ENCODE measurements at regions not wholly inside any gene's neighbourhood (a gene's known extent, or its start where the extent isn't known, plus 50 kb on each side); places are given as distances from the start of the nearest gene placed in this dataset.
"Not testable (repeated sequence)": the region's sequence is repeated elsewhere in the genome, so short reads cannot be mapped to it uniquely, and the experiment has no call there.

GRCh38 chr10:55519264-55519663 lies 718.2 kb upstream of the PCDH15 start:
- FAIRE-seq (no peak), DNase-seq (ENCODE audit: low spot score) (no peak)

DNA sequence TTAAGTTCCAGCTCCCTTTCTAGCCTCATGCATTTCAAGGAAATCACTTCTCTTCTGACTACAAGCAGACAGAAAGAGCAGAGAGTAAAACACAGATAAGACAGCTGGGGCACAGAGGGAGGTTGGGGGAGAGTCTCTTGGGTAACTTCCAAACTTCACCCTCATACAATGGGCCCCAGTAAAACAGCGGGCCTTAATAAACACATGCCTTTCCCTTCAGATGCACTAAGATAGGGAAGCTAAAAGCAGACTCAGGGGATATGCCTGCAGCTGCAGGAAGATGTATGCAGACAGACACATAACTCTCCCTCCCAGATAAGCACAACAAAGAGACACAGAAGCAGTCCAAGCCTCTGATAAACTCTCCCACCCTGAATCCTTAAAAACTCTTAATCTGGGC lies 717.4 kb upstream of the PCDH15 start:
- not testable (repeated sequence) for FAIRE-seq; DNase-seq (ENCODE audit: low spot score)

DNA sequence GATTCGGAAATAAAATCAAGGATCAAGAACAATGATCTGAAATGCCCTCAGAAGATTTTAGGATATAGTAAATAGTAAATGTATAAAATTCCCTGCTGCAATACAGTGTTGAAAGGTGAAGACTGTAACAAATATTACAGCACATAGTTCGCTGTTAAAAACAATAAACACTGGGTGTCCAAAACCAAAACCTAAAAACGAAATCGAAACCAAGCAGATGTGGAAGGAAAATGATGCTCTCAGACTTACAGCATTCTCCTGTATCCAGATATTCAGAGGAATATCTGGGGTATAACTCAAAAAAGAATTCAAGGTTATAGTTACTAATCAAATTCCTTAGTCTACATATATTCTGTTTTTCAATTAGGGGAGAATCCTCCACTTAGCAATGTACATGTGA lies 708.1 kb upstream of the PCDH15 start:
- FAIRE-seq (no peak), DNase-seq (ENCODE audit: low spot score) (no peak)

GRCh38 chr10:55500931-55501559 lies 700.0 kb upstream of the PCDH15 start:
- DNase-seq (ENCODE audit: low spot score) (peak; percentile 28), FAIRE-seq (no peak)

GRCh38 chr10:55497893-55498499 lies 697.0 kb upstream of the PCDH15 start:
- FAIRE-seq = no peak

GRCh38 chr10:55495555-55495954 lies 694.5 kb upstream of the PCDH15 start:
- DNase-seq (ENCODE audit: low spot score) (no peak), FAIRE-seq (no peak)

More at GRCh38 chr10:55497893-55498499, 697.0 kb upstream of the PCDH15 start:
- DNase-seq (ENCODE audit: low spot score) = no peak

DNA sequence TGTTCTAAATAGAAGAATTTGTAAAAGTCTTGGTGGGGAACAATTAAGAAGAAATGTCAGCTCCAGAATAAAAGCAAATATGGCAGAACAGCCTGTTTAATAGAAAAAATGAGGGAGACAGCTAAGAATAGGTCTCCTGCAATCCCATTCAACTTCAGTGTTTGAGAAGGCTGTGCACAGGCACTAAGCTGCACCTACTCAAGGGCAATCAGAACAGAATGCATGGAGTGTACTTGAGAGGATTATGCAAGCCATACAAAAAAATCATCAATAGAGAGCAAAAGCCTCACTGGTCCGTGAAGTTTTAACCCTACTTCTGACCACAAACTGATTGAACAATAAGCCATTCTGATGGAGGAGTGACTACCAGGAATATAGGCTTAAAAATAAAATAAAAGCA lies 690.7 kb upstream of the PCDH15 start:
- FAIRE-seq (no peak), DNase-seq (ENCODE audit: low spot score) (no peak)

GRCh38 chr10:55485827-55486226 lies 684.8 kb upstream of the PCDH15 start:
- DNase-seq (ENCODE audit: low spot score) = no peak
- no peak for FAIRE-seq

- no peak for DNase-seq (ENCODE audit: low spot score)
- no peak for FAIRE-seq
Observed at GRCh38 chr10:55476129-55476528, 675.1 kb upstream of the PCDH15 start.

- DNase-seq (ENCODE audit: low spot score) = no peak
- FAIRE-seq = no peak
Observed at GRCh38 chr10:55474258-55474657, 673.2 kb upstream of the PCDH15 start.

- DNase-seq (ENCODE audit: low spot score) = no peak
- FAIRE-seq = no peak
Observed at GRCh38 chr10:55470840-55471239, 669.8 kb upstream of the PCDH15 start.

DNA sequence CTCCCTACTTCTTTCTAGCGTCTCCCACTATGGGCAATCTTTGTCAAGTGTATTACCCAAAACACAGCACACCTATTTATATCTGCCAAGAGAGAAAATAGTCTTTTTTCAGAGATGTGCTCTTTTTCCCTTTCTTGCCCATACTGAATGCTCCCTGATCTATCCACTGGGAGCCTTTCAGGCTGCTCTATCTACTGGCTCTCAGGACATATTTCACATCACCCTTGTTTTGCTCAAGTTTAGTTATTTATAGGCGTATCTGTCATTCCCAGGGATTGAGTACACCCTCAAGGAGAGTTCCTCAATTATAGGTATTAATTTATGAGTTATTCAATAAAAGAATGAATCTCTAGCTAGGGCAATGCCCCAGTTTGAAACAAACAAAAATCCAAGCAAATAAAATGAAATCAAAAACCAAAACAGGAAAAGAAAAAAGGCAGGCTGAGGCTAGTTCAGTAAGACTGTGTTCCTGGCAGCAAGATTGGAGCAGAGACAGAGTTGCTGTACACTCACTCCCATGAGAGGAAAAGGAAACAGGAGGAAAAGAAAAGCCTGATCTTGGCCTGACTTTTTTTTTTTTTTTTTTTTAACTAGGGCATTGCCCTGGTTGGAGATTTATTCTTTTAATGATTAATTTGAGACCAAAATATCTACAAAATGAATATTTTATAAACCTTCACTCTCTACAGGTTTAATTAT lies 665.9 kb upstream of the PCDH15 start:
- FAIRE-seq (no peak), DNase-seq (ENCODE audit: low spot score) (no peak)

- no peak for DNase-seq (ENCODE audit: low spot score)
- no peak for FAIRE-seq
Observed at GRCh38 chr10:55464083-55464482, 663.1 kb upstream of the PCDH15 start.

DNA sequence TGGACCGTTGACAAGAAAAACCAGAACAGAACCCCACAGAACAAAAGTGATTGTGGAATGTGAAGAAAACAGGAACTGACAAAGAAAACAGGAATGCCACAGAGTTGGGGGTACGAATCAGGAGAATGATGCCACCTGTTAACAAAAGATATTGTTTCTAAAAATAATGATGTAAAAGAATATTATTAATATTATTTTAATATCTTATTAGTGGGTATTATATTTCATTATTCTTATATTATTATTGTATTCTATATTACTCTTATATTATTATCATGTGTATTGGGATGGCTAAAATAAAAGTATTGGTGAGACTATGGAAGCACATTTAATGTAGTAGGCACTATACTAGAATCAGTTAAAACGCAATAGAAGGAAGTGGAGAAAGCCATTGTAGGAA lies 659.0 kb upstream of the PCDH15 start:
- DNase-seq (ENCODE audit: low spot score) = no peak
- FAIRE-seq = no peak

- no peak for DNase-seq (ENCODE audit: low spot score)
- no peak for FAIRE-seq
Observed at GRCh38 chr10:55449981-55450380, 649.0 kb upstream of the PCDH15 start.

GRCh38 chr10:55446441-55447002 lies 645.5 kb upstream of the PCDH15 start:
- no peak for FAIRE-seq
- DNase-seq (ENCODE audit: low spot score) = no peak

GRCh38 chr10:55441777-55442176 lies 640.7 kb upstream of the PCDH15 start:
- DNase-seq (ENCODE audit: low spot score) (no peak), FAIRE-seq (no peak)

- no peak for FAIRE-seq
- DNase-seq (ENCODE audit: low spot score) = no peak
Observed at GRCh38 chr10:55426138-55426537, 625.1 kb upstream of the PCDH15 start.

DNA sequence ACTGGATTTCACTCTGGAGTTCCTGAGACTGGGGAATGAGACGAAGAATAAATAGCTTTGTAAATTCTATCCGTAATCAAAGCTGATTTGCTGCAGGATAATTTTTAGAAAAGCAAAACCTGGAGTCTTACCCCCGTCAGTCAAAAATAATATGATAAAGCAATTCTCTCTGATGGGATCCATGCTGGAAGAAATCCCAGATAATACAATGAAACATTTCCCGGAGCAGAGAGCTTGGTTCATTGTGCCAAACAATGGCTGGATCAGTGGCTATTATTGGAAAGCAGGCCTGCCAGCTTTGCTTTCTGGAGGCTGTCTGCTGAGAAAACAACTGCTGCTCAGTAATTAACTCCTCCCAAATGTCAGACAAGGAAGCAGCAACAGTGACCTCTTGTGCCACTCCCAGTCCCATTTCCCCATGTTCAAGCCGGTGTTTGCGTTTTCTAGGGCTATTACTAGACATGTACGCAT lies 609.4 kb upstream of the PCDH15 start:
- FAIRE-seq = no peak
- DNase-seq (ENCODE audit: low spot score) = no peak

- DNase-seq (ENCODE audit: low spot score) (no peak), FAIRE-seq (no peak)
Observed at GRCh38 chr10:55404094-55404493, 603.1 kb upstream of the PCDH15 start.

GRCh38 chr10:55400075-55400849 lies 599.2 kb upstream of the PCDH15 start:
- no peak for DNase-seq (ENCODE audit: low spot score)
- FAIRE-seq = no peak

- no peak for FAIRE-seq
Observed at GRCh38 chr10:55398497-55398882, 597.5 kb upstream of the PCDH15 start.

More at GRCh38 chr10:55398497-55398882, 597.5 kb upstream of the PCDH15 start:
- DNase-seq (ENCODE audit: low spot score) = no peak
